ENCODE measurements at regions not wholly inside any gene's neighbourhood (a gene's known extent, or its start where the extent isn't known, plus 50 kb on each side); places are given as distances from the start of the nearest gene placed in this dataset.

DNA sequence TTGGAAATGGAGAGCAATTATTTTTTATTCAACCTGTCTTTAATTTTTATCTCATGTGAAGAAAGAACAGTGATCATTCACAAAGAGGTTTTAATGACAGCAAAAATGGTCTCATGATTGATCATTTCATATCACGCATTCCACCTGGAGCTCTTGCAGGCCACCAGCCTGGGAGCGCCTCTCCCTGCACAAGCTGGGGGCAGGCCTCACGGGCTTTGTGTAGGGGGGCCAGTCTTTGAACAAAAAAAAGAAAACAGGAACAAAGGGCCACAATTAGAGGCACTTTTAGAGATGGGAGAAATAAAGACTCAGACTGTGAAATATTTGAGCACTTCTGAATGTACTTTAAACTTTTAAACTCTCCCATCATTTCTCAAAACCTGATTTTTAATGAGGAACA is 232.9 kb downstream of the CHD9NB start:
- Histone ChIP-seq H3K9me2 (replicated peaks; ENCODE audit: low read depth, low read length) (no peaks in the 10 kb centered on the region), H3K9me3 (ENCODE audit: insufficient read depth, low read depth, low read length) (no peaks in the 10 kb centered on the region), H3K36me3 (ENCODE audit: insufficient read depth, low read length) (no peaks in the 10 kb centered on the region), H3K79me2 (ENCODE audit: insufficient read depth, low read length) (no peaks in the 10 kb centered on the region), H3K4me2 (ENCODE audit: low read depth, low read length, poor library complexity, severe bottlenecking) (no peak overlapping the region), H3K9ac (ENCODE audit: low read depth, low read length, poor library complexity, severe bottlenecking) (no peak overlapping the region), H4K20me1 (ENCODE audit: insufficient read depth, low read length, poor library complexity, severe bottlenecking) (no peaks in the 10 kb centered on the region), H3K4me1 (ENCODE audit: insufficient read depth, low read length, poor library complexity, severe bottlenecking) (no peaks in the 10 kb centered on the region), H3F3A (ENCODE audit: low read depth) (no peaks in the 10 kb centered on the region), H3K27me3 (ENCODE audit: insufficient read depth, low read length, poor library complexity, severe bottlenecking) (no peaks in the 10 kb centered on the region), H2AFZ (ENCODE audit: low read length) (no peak overlapping the region), H3K4me3 (ENCODE audit: low read length, poor library complexity, severe bottlenecking) (no peak overlapping the region)
- TF ChIP-seq, protein P1, sequence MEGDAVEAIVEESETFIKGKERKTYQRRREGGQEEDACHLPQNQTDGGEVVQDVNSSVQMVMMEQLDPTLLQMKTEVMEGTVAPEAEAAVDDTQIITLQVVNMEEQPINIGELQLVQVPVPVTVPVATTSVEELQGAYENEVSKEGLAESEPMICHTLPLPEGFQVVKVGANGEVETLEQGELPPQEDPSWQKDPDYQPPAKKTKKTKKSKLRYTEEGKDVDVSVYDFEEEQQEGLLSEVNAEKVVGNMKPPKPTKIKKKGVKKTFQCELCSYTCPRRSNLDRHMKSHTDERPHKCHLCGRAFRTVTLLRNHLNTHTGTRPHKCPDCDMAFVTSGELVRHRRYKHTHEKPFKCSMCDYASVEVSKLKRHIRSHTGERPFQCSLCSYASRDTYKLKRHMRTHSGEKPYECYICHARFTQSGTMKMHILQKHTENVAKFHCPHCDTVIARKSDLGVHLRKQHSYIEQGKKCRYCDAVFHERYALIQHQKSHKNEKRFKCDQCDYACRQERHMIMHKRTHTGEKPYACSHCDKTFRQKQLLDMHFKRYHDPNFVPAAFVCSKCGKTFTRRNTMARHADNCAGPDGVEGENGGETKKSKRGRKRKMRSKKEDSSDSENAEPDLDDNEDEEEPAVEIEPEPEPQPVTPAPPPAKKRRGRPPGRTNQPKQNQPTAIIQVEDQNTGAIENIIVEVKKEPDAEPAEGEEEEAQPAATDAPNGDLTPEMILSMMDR (conservative IDR thresholded peaks at IDR 0.05; ENCODE audit: low read length), result no peak
- TF ChIP-seq EZH2phosphoT487 (IDR thresholded peaks at IDR 0.05; ENCODE audit: borderline replicate concordance), result no peak

DNA sequence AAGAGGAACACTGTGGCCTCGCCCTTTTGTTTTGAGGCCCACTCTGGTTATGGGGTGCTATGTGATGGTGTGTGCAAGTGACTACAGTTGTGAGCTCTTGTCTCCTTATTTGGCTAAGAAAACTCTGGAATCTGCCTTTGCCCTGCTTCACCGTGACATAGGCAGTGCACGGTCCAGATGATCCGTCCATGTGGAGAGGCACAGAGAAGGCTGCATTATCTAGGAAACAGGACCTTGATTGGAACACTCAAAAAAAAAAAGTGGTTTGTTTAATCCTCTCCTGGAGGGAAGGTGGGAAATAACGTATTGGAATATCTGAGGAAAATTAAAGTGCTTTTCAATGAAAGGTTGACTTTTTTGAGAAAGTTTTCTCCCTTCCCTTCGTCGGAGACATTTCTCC is 233.3 kb downstream of the CHD9NB start:
- Histone ChIP-seq H3K9me3 (ENCODE audit: insufficient read depth, low read depth, low read length) (no peaks in the 10 kb centered on the region), H3K9ac (ENCODE audit: low read depth, low read length, poor library complexity, severe bottlenecking) (no peak overlapping the region), H4K20me1 (ENCODE audit: insufficient read depth, low read length, poor library complexity, severe bottlenecking) (no peaks in the 10 kb centered on the region), H3F3A (ENCODE audit: low read depth) (no peaks in the 10 kb centered on the region), H3K4me3 (ENCODE audit: low read length, poor library complexity, severe bottlenecking) (no peak overlapping the region), H3K79me2 (ENCODE audit: insufficient read depth, low read length) (no peaks in the 10 kb centered on the region), H3K9me2 (replicated peaks; ENCODE audit: low read depth, low read length) (no peaks in the 10 kb centered on the region), H3K4me2 (ENCODE audit: low read depth, low read length, poor library complexity, severe bottlenecking) (no peak overlapping the region), H3K27me3 (ENCODE audit: insufficient read depth, low read length, poor library complexity, severe bottlenecking) (no peaks in the 10 kb centered on the region), H2AFZ (ENCODE audit: low read length) (no peak overlapping the region), H3K36me3 (ENCODE audit: insufficient read depth, low read length) (no peaks in the 10 kb centered on the region), H3K4me1 (ENCODE audit: insufficient read depth, low read length, poor library complexity, severe bottlenecking) (no peaks in the 10 kb centered on the region)
- TF ChIP-seq, protein P1 (conservative IDR thresholded peaks at IDR 0.05; ENCODE audit: low read length), result no peak
- no peak for TF ChIP-seq EZH2phosphoT487 (IDR thresholded peaks at IDR 0.05; ENCODE audit: borderline replicate concordance)

DNA sequence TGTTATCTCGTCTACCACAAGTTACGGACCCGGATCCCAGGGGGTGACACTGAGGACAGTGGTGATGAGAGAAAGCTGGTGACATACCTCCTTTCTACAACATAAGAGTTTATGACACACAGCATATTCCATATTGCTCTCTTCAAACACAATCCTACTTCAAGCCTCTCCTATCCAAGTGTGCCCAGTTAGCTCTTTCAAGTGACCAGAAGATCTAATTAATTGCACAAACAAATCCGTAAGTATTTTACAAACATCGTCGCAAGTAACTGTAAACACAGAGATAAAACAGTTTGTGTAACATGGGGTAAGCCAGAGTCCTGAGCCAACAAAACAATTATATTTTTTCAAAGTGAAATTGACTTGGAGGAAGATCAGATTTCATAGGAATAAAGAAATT is 235.0 kb downstream of the CHD9NB start:
- Histone ChIP-seq H2AFZ (ENCODE audit: low read length) (no peak overlapping the region), H3K4me1 (ENCODE audit: insufficient read depth, low read length, poor library complexity, severe bottlenecking) (no peaks in the 10 kb centered on the region), H3K4me2 (ENCODE audit: low read depth, low read length, poor library complexity, severe bottlenecking) (no peak overlapping the region), H3K36me3 (ENCODE audit: insufficient read depth, low read length) (no peaks in the 10 kb centered on the region), H3K9me2 (replicated peaks; ENCODE audit: low read depth, low read length) (no peaks in the 10 kb centered on the region), H3K79me2 (ENCODE audit: insufficient read depth, low read length) (no peaks in the 10 kb centered on the region), H3K4me3 (ENCODE audit: low read length, poor library complexity, severe bottlenecking) (no peak overlapping the region), H3F3A (ENCODE audit: low read depth) (no peaks in the 10 kb centered on the region), H3K9me3 (ENCODE audit: insufficient read depth, low read depth, low read length) (no peaks in the 10 kb centered on the region), H3K27me3 (ENCODE audit: insufficient read depth, low read length, poor library complexity, severe bottlenecking) (no peaks in the 10 kb centered on the region), H3K9ac (ENCODE audit: low read depth, low read length, poor library complexity, severe bottlenecking) (no peak overlapping the region), H4K20me1 (ENCODE audit: insufficient read depth, low read length, poor library complexity, severe bottlenecking) (no peaks in the 10 kb centered on the region)
- TF ChIP-seq, protein P1 (conservative IDR thresholded peaks at IDR 0.05; ENCODE audit: low read length), result no peak
- no peak for TF ChIP-seq EZH2phosphoT487 (IDR thresholded peaks at IDR 0.05; ENCODE audit: borderline replicate concordance)

All from Loucy (cell line).